Spleen (tissue), 11 donors: ENCODE measurements at regions not wholly inside any gene's neighbourhood (a gene's known extent, or its start where the extent isn't known, plus 50 kb on each side); places are given as distances from the start of the nearest gene placed in this dataset.
"Not testable (repeated sequence)": the region's sequence is repeated elsewhere in the genome, so short reads cannot be mapped to it uniquely, and the experiment has no call there.

Experiments used
- DNase-seq: peaks from one replicate; pipeline ENCODE4 v3.0.0-alpha.2; 2020
- H3K27ac ChIP-seq, 8 donors: fragments of 200-600 bp; sonication (generic) in 7 of 8; 1 replicate in 4 of 8; 2 replicates in 4 of 8; pipeline versions ENCODE4 v1.5.0 to v1.8.0; 2016 to 2021; ENCODE audit warnings: inconsistent platforms in 4 of 8, mild to moderate bottlenecking in 4 of 8, moderate library complexity in 1 of 8
- H3K27me3 ChIP-seq, 7 donors: fragments of 200-600 bp; sonication (generic) in 6 of 7; replicated peaks in 1 of 7; 1 replicate in 4 of 7; 2 replicates in 3 of 7; pipeline versions ENCODE4 v1.5.0 to v1.8.0; 2016 to 2021; ENCODE audit warnings: inconsistent platforms in 3 of 7, mild to moderate bottlenecking in 1 of 7
- H3K36me3 ChIP-seq, 6 donors: fragments of 200-600 bp; sonication (generic) in 5 of 6; 1 replicate in 4 of 6; 2 replicates in 2 of 6; pipeline versions ENCODE4 v1.5.0 to v1.8.0; 2016 to 2021; ENCODE audit warnings: inconsistent platforms in 2 of 6
- H3K4me1 ChIP-seq, 6 donors: fragments of 200-600 bp; sonication (generic) in 5 of 6; 1 replicate in 3 of 6; 2 replicates in 3 of 6; pipeline versions ENCODE4 v1.5.0 to v1.8.0; 2016 to 2021; ENCODE audit warnings: inconsistent platforms in 3 of 6
- H3K4me3 ChIP-seq, 8 donors: fragments of 200-600 bp; sonication (generic) in 7 of 8; 1 replicate in 4 of 8; 2 replicates in 4 of 8; pipeline versions ENCODE4 v1.5.0 to v1.8.0; 2016 to 2021; ENCODE audit warnings: inconsistent platforms in 4 of 8, mild to moderate bottlenecking in 4 of 8, moderate library complexity in 2 of 8
- H3K9me3 ChIP-seq, 8 donors: fragments of 200-600 bp; sonication (generic) in 7 of 8; 1 replicate in 4 of 8; 2 replicates in 4 of 8; pipeline versions ENCODE4 v1.5.0 to v1.8.0; 2016 to 2021; ENCODE audit warnings: inconsistent platforms in 4 of 8
- POLR2A ChIP-seq, 3 donors: fragments of 450-650 bp; IDR thresholded peaks; one replicate each; pipeline ENCODE4 v1.5.1; 2017; ENCODE audit warnings: antibody characterized with exemption in 3 of 3, mild to moderate bottlenecking in 1 of 3
- POLR2AphosphoS5 ChIP-seq, 3 donors: sonication (generic); formaldehyde crosslinking; IDR thresholded peaks; one replicate each; pipeline ENCODE4 v1.5.1; 2017; ENCODE audit warnings: antibody characterized with exemption in 3 of 3
- WGBS, 5 donors: extraction: QIAGEN DNeasy Blood & Tissue Kit in 3 of 5; methylation state at CpG; one replicate each; pipeline versions ENCODE4 v1.1.5 to v1.1.7; 2013 to 2018; 5-methylcytosine and 5-hydroxymethylcytosine counted together
- intact Hi-C: fragments of 100-400 bp; cut with DNase I; formaldehyde crosslinking; loops from one replicate; pipeline ENCODE4 v1.15.0; 2023; ENCODE audit warnings: low total_unique reads
- TF ChIP-seq, protein P1 (sequence below), 11 experiments: fragments of 200-600 bp in 7 of 11; fragments of 450-650 bp in 4 of 11; sonication (generic) in 4 of 11; IDR thresholded peaks in 8 of 11; conservative IDR thresholded peaks in 3 of 11; 1 replicate in 7 of 11; 2 replicates in 4 of 11; pipeline versions ENCODE4 v1.4.0 to v1.8.0; 2016 to 2021; ENCODE audit warnings: antibody characterized with exemption in 11 of 11, inconsistent platforms in 4 of 11, mild to moderate bottlenecking in 1 of 11
- donor health status: healthy with polysubstance abuse.
- donor health status: DM: no; HTN: no; CAD: no; lungs with moderate emphysema.
- donor health status: DM: no; HTN: no; CAD: no.
- donor health status: Bipolar disorder and iron deficiency.
- donor health status: healthy.
- donor health status: DM: no; HTN: no; CAD: no.
- donor health status: DM: yes; HTN: yes; CAD: no.

DNA sequence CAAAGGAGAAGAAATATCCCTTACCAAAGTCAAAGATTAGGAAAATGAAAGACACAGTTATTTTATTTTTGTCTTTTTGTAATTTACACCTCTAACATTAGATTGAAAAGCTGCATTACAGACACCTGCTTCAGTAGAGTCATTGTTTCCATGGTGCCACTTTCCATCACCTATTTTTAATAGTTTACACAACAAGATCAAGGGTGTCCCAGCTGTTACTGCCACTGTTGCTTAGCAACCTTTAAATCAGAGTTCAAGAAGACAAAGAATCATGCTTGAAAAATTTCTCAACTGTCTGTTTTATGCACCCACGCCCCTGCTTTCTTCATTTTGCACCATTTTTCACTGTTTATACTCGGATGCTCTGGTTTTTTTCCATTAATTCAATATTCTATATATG is 668.2 kb upstream of the GJE1 start:
- no peaks in the 10 kb centered on the region for H3K27me3 ChIP-seq
- intact Hi-C loops = no loop called here
- H3K4me3 ChIP-seq = no peak overlapping the region
- 41 to 59% (median 44%) methylated on average over 2 of the region's 2 CpGs for WGBS, 5 donors
- peaks cover 0 to 14% (median 0%) of the 10 kb centered on the region in 6 donors for H3K4me1 ChIP-seq
- DNase-seq = no peak
- TF ChIP-seq, protein P1, sequence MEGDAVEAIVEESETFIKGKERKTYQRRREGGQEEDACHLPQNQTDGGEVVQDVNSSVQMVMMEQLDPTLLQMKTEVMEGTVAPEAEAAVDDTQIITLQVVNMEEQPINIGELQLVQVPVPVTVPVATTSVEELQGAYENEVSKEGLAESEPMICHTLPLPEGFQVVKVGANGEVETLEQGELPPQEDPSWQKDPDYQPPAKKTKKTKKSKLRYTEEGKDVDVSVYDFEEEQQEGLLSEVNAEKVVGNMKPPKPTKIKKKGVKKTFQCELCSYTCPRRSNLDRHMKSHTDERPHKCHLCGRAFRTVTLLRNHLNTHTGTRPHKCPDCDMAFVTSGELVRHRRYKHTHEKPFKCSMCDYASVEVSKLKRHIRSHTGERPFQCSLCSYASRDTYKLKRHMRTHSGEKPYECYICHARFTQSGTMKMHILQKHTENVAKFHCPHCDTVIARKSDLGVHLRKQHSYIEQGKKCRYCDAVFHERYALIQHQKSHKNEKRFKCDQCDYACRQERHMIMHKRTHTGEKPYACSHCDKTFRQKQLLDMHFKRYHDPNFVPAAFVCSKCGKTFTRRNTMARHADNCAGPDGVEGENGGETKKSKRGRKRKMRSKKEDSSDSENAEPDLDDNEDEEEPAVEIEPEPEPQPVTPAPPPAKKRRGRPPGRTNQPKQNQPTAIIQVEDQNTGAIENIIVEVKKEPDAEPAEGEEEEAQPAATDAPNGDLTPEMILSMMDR (IDR thresholded peaks at IDR 0.05 in 8 of 11, conservative IDR thresholded peaks at IDR 0.05 in 3 of 11) = no peak
- no peak for TF ChIP-seq POLR2A (IDR thresholded peaks at IDR 0.05)
- TF ChIP-seq POLR2AphosphoS5 (IDR thresholded peaks at IDR 0.05) = no peak
- H3K9me3 ChIP-seq = no peaks in the 10 kb centered on the region
- H3K27ac ChIP-seq = no peak overlapping the region
- no peaks in the 10 kb centered on the region for H3K36me3 ChIP-seq

DNA sequence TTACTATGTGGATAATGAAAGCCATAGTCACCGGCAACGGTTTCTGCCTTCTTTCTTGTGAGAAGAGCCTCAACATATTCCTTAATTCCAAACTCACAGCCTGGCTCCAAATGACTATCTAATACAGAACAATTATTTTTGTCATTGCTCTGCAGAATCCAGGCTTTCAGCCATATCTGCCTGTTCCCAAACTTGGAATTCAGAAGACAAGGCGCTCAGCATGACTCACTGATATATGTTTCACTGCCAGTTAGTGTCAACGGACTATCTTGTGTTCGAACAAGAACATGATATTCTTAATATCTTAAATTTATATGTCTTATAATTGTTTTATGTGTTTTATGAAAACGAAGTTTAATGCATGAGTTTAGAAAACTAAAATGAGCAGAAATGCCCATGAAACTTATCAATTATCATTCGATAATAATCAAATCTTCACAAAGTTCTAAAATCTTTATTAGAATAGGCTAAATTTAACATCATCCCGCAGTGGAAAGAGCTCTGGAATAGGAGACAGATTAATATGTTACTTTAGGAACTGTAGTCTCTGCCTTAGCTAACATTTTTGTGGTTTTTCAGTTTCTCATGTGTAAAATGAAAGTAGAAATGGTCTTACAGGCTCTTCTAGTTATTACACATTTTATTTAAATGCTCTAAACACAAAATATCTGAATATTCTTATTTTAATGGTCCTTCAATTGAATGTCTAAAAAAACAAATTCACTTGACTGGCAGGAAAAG is 669.3 kb upstream of the GJE1 start:
- no peak overlapping the region for H3K27ac ChIP-seq
- peaks cover 0 to 14% (median 0%) of the 10 kb centered on the region in 6 donors for H3K4me1 ChIP-seq
- no peaks in the 10 kb centered on the region for H3K27me3 ChIP-seq
- H3K9me3 ChIP-seq = no peaks in the 10 kb centered on the region
- WGBS, 5 donors = 81 to 89% (median 87%) methylated on average over 8 of the region's 8 CpGs
- no peak for DNase-seq
- no peak overlapping the region for H3K4me3 ChIP-seq
- intact Hi-C loops = no loop called here
- no peak for TF ChIP-seq POLR2AphosphoS5 (IDR thresholded peaks at IDR 0.05)
- no peak for TF ChIP-seq POLR2A (IDR thresholded peaks at IDR 0.05)
- TF ChIP-seq, protein P1 (IDR thresholded peaks at IDR 0.05 in 8 of 11, conservative IDR thresholded peaks at IDR 0.05 in 3 of 11) = no peak
- no peaks in the 10 kb centered on the region for H3K36me3 ChIP-seq

DNA sequence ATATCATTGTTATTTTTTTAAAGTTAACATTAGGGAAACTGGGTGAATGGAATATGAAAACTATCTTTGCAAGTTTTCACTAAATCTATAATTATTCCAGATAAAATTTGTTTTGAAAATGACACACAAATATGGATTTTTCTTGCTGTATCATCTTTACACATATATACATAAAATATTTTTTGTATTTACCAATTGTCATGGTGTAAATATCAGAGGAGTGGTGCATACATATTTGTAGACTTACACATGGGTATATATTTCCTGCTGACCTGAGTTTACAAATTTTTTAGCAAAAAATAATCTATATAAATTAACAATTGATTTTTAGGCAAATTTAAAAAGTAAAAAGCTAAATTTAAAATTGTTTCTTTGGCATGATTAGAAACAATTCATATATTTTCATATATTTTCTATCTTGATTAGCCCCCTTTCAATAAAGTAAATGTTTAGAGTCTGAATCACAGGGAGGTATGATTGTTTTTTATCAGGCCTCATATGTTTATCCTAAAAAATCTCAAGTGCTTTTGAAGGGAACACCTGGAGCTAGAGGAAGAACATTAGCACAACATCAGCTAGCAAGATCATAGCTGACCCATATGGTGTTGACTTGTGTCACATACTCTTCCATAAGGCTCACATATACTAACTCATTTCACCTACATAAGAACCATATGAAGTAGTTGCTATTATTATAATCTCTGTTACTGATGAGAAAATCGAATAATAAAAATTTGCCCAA is 671.8 kb upstream of the GJE1 start:
- Histone ChIP-seq H3K4me1 (peaks cover 0 to 14% (median 0%) of the 10 kb centered on the region in 6 donors), H3K27ac (no peak overlapping the region), H3K27me3 (no peaks in the 10 kb centered on the region), H3K9me3 (no peaks in the 10 kb centered on the region), H3K36me3 (no peaks in the 10 kb centered on the region), H3K4me3 (no peak overlapping the region)
- TF ChIP-seq, protein P1 (IDR thresholded peaks at IDR 0.05 in 8 of 11, conservative IDR thresholded peaks at IDR 0.05 in 3 of 11) = no peak
- no peak for TF ChIP-seq POLR2AphosphoS5 (IDR thresholded peaks at IDR 0.05)
- no peak for TF ChIP-seq POLR2A (IDR thresholded peaks at IDR 0.05)
- 83 to 100% (median 95%) methylated on average over 1 of the region's 1 CpG for WGBS, 5 donors
- no peak for DNase-seq
- intact Hi-C loops = no loop called here

DNA sequence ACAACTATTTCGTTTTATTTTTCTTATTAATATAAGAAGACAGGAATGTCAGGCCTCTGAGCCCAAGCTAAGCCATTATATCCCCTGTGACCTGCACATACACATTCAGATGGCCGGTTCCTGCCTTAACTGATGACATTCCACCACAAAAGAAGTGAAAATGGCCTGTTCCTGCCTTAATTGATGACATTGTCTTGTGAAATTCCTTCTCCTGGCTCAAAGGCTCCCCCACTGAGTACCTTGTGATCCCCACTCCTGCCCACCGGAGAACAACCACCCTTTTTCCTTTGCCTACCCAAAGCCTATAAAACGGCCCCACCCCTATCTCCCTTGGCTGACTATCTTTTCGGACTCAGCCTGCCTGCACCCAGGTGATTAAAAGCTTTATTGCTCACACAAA is 672.5 kb upstream of the GJE1 start:
- H3K9me3 ChIP-seq, DNase-seq, H3K27ac ChIP-seq, H3K27me3 ChIP-seq, H3K4me3 ChIP-seq, H3K36me3 ChIP-seq, intact Hi-C loops: not testable (repeated sequence)
- 82 to 93% (median 86%) methylated on average over 5 of the region's 5 CpGs for WGBS, 5 donors
- H3K4me1 ChIP-seq = peaks cover 0 to 14% (median 0%) of the 10 kb centered on the region in 6 donors

DNA sequence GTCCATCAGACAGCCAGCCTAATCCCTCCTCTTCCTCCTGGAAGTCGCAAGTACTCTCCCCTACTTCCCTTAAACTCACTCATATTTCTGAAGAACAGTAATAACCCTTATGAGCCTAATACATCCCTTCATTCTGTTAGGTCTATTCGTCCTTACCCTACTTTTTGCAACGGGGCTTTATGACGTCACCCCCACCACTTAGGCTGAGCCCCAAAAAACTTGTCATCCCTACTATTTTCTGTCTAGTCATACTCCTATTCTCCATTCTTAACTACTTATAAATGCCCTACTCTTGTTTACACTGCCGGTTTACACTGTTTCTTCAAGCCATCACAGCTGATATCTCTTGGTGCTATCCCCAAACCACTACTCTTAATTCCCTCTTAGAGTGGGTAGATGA is 674.7 kb upstream of the GJE1 start:
- DNase-seq, H3K36me3 ChIP-seq, H3K27ac ChIP-seq, H3K9me3 ChIP-seq, H3K4me3 ChIP-seq, H3K4me1 ChIP-seq, H3K27me3 ChIP-seq, intact Hi-C loops: not testable (repeated sequence)
- 90 to 99% (median 94%) methylated on average over 4 to 5 of the region's 5 CpGs for WGBS, 5 donors
